PFSK-1 (cell line): ENCODE measurements at regions not wholly inside any gene's neighbourhood (a gene's known extent, or its start where the extent isn't known, plus 50 kb on each side); places are given as distances from the start of the nearest gene placed in this dataset.

ENCODE experiments used
- FOXP2 ChIP-seq: optimal IDR thresholded peaks from 2 replicates; pipeline ENCODE3; 2011; ENCODE audit warnings: borderline replicate concordance, control low read depth, inconsistent platforms; ENCODE audit not compliant: insufficient read depth; ENCODE audit errors: extremely low read length, extremely low read depth
- POLR2AphosphoS5 ChIP-seq: IDR thresholded peaks from 2 replicates; pipeline ENCODE4 v1.6.1; 2012; ENCODE audit warnings: low read depth, mild to moderate bottlenecking, control low read depth, low read length, moderate library complexity
- REST ChIP-seq, 2 experiments: IDR thresholded peaks; 2 replicates each; pipeline versions ENCODE4 v1.6.1 to v1.8.0; 2011 to 2012; ENCODE audit warnings: low read depth in 2 of 2, low read length in 2 of 2, control low read depth in 1 of 2, inconsistent platforms in 1 of 2, mild to moderate bottlenecking in 1 of 2, moderate library complexity in 1 of 2; ENCODE audit not compliant: insufficient read depth in 1 of 2
- SIN3A ChIP-seq: IDR thresholded peaks from 2 replicates; pipeline ENCODE4 v1.6.1; 2012; ENCODE audit warnings: mild to moderate bottlenecking, low read length, moderate library complexity, borderline replicate concordance; ENCODE audit not compliant: insufficient read depth
- TAF1 ChIP-seq: IDR thresholded peaks from 2 replicates; pipeline ENCODE4 v1.6.1; 2012; ENCODE audit warnings: low read length, control low read depth, borderline replicate concordance; ENCODE audit not compliant: insufficient read depth

- TF ChIP-seq FOXP2: no peak
- no peak for TF ChIP-seq SIN3A
- TF ChIP-seq TAF1: no peak
- TF ChIP-seq REST (IDR thresholded peaks at IDR 0.05; ENCODE audit: insufficient read depth in 1 of 2, low read depth in 2 of 2, low read length in 2 of 2): no peak
- no peak for TF ChIP-seq POLR2AphosphoS5
Measured at GRCh38 chr20:12019715-12020114, 102.0 kb downstream of the BTBD3 start.

DNA sequence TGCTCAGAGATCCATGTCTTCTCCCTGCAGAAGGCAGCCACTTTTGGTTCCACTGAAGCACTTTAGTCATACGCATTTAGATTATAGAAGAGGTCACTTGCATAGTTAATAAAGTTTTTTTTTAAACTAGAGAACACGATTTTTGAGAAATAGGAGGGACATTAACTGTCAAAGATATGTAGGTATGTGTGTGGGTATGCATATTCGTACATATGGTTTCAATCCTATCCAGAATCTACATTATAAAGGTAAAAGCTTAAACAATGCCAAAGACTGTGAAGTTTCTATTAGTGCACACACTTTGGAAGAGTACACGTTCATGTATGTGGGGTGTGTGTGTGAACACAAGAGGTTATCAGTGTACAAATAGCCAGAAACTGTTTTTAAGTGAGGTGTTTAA, 103.2 kb downstream of the BTBD3 start:
- TF ChIP-seq SIN3A: no peak
- TF ChIP-seq TAF1: no peak
- TF ChIP-seq FOXP2: no peak
- no peak for TF ChIP-seq REST (IDR thresholded peaks at IDR 0.05; ENCODE audit: insufficient read depth in 1 of 2, low read depth in 2 of 2, low read length in 2 of 2)
- no peak for TF ChIP-seq POLR2AphosphoS5

DNA sequence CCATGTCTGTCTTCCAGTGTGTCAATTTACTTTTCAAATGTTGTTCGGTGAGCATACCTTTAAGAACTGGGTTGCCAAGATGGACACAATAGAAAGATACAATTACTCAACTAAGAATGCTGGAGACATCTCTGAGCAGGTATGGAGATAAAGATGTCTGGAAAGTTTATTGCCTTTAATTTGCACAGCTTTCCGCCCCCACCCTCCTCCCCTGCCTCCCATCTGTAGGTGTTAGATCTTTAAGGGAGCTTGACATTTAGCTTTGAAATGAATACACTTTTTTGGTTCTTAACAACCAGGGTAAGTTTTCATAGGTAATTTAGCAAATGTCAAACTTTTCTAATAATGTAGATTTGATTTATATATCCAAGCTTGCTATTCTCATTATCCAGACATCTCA, 104.4 kb downstream of the BTBD3 start:
- TF ChIP-seq FOXP2 (no peak), REST (IDR thresholded peaks at IDR 0.05; ENCODE audit: insufficient read depth in 1 of 2, low read depth in 2 of 2, low read length in 2 of 2) (no peak)

GRCh38 chr20:12023194-12023795, 105.6 kb downstream of the BTBD3 start:
- TF ChIP-seq TAF1 (no peak), REST (IDR thresholded peaks at IDR 0.05; ENCODE audit: insufficient read depth in 1 of 2, low read depth in 2 of 2, low read length in 2 of 2) (no peak), POLR2AphosphoS5 (no peak), FOXP2 (no peak), SIN3A (no peak)

DNA sequence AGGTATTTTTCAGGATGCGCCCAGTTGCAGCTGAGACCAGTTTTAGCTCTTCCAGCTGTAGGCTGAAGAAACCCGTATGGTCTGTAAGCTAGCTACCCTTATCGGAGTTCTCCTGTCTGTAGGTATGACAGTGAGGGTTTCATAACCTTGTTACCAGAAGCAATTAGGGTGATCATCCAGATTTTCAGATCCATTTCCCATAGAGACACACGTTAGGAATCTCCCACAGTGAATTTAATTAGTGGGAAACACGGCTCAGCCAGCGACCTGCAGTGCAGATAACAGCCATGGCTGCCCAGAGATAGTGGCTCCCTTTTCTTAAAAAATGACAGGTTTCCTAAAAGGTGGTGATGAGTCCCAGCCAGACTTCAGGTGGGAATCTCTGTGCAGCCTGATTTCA, 111.1 kb downstream of the BTBD3 start:
- TF ChIP-seq POLR2AphosphoS5 (no peak), SIN3A (no peak), REST (IDR thresholded peaks at IDR 0.05; ENCODE audit: insufficient read depth in 1 of 2, low read depth in 2 of 2, low read length in 2 of 2) (no peak), FOXP2 (no peak), TAF1 (no peak)
